ENCODE measurements at regions not wholly inside any gene's neighbourhood (a gene's known extent, or its start where the extent isn't known, plus 50 kb on each side); places are given as distances from the start of the nearest gene placed in this dataset.

DNA sequence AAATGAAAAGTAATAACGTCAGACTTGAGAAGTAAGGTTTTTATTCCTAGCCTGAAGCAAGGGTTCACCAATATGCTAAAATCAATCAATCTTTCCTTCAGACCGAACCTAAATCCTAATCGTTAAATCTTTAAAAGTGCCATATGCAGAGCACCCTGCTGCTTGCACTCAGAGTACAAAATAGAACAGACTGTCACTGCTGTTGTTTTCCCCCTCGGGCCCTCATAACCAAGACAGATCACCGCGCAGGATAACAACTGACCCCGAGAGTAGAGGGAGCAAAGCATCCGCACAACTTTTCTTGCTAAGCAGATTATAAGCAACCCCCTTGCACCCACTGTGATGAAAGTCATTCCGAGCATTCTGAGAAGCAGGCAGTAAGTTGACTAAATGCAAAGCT lies 550.9 kb upstream of the NDST4 start:
- TF ChIP-seq, protein P1, sequence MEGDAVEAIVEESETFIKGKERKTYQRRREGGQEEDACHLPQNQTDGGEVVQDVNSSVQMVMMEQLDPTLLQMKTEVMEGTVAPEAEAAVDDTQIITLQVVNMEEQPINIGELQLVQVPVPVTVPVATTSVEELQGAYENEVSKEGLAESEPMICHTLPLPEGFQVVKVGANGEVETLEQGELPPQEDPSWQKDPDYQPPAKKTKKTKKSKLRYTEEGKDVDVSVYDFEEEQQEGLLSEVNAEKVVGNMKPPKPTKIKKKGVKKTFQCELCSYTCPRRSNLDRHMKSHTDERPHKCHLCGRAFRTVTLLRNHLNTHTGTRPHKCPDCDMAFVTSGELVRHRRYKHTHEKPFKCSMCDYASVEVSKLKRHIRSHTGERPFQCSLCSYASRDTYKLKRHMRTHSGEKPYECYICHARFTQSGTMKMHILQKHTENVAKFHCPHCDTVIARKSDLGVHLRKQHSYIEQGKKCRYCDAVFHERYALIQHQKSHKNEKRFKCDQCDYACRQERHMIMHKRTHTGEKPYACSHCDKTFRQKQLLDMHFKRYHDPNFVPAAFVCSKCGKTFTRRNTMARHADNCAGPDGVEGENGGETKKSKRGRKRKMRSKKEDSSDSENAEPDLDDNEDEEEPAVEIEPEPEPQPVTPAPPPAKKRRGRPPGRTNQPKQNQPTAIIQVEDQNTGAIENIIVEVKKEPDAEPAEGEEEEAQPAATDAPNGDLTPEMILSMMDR (IDR thresholded peaks at IDR 0.05) = no peak
- no peak for TF ChIP-seq POLR2A (IDR thresholded peaks at IDR 0.05)
